ENCODE measurements at regions not wholly inside any gene's neighbourhood (a gene's known extent, or its start where the extent isn't known, plus 50 kb on each side); places are given as distances from the start of the nearest gene placed in this dataset.
"Not testable (repeated sequence)": the region's sequence is repeated elsewhere in the genome, so short reads cannot be mapped to it uniquely, and the experiment has no call there.

- TF ChIP-seq EZH2 (optimal IDR thresholded peaks at IDR 0.05; ENCODE audit: low read depth, low read length) (no peak), EZH2phosphoT487 (IDR thresholded peaks at IDR 0.05; ENCODE audit: low read length) (no peak), CTCF (IDR thresholded peaks at IDR 0.05; ENCODE audit: low read length) (no peak)
- Histone ChIP-seq H3K27ac (ENCODE audit: low read length) (no peak overlapping the region), H3K9me2 (replicated peaks; ENCODE audit: insufficient read depth, low read length) (no peaks in the 10 kb centered on the region), H4K20me1 (ENCODE audit: insufficient read depth, low read length) (no peaks in the 10 kb centered on the region), H3K27me3 (replicated peaks; ENCODE audit: insufficient read depth, low read length) (no peaks in the 10 kb centered on the region), H2AFZ (ENCODE audit: low read length) (no peak overlapping the region), H3F3A (ENCODE audit: insufficient read depth, low read length) (no peaks in the 10 kb centered on the region), H3K4me1 (ENCODE audit: low read length) (no peaks in the 10 kb centered on the region), H3K79me2 (ENCODE audit: low read length) (no peaks in the 10 kb centered on the region), H3K4me3 (ENCODE audit: low read length) (no peak overlapping the region), H3K4me2 (ENCODE audit: low read depth, low read length) (no peak overlapping the region), H3K9ac (ENCODE audit: low read length) (no peak overlapping the region), H3K9me3 (replicated peaks; ENCODE audit: insufficient read depth, low read length) (no peaks in the 10 kb centered on the region), H3K36me3 (replicated peaks; ENCODE audit: insufficient read depth, low read length) (no peaks in the 10 kb centered on the region)
- DNase-seq: no peak
Measured at GRCh38 chr4:151582098-151582497, 173.1 kb downstream of the FHIP1A start.

GRCh38 chr4:151583157-151583914 lies 174.4 kb downstream of the FHIP1A start:
- no peaks in the 10 kb centered on the region for H3K9me2 ChIP-seq (replicated peaks; ENCODE audit: insufficient read depth, low read length)
- H4K20me1 ChIP-seq (ENCODE audit: insufficient read depth, low read length): no peaks in the 10 kb centered on the region
- DNase-seq: no peak
- H3K4me3 ChIP-seq (ENCODE audit: low read length): no peak overlapping the region
- TF ChIP-seq EZH2phosphoT487 (IDR thresholded peaks at IDR 0.05; ENCODE audit: low read length) (no peak), CTCF (IDR thresholded peaks at IDR 0.05; ENCODE audit: low read length) (no peak), EZH2 (optimal IDR thresholded peaks at IDR 0.05; ENCODE audit: low read depth, low read length) (no peak)
- no peak overlapping the region for H2AFZ ChIP-seq (ENCODE audit: low read length)
- H3K9ac ChIP-seq (ENCODE audit: low read length): no peak overlapping the region
- H3K27ac ChIP-seq (ENCODE audit: low read length): no peak overlapping the region
- H3K36me3 ChIP-seq (replicated peaks; ENCODE audit: insufficient read depth, low read length): no peaks in the 10 kb centered on the region
- no peaks in the 10 kb centered on the region for H3K4me1 ChIP-seq (ENCODE audit: low read length)
- H3K79me2 ChIP-seq (ENCODE audit: low read length): no peaks in the 10 kb centered on the region
- H3K27me3 ChIP-seq (replicated peaks; ENCODE audit: insufficient read depth, low read length): no peaks in the 10 kb centered on the region
- H3K4me2 ChIP-seq (ENCODE audit: low read depth, low read length): no peak overlapping the region
- no peaks in the 10 kb centered on the region for H3F3A ChIP-seq (ENCODE audit: insufficient read depth, low read length)
- H3K9me3 ChIP-seq (replicated peaks; ENCODE audit: insufficient read depth, low read length): no peaks in the 10 kb centered on the region

- no peaks in the 10 kb centered on the region for H3K9me3 ChIP-seq (replicated peaks; ENCODE audit: insufficient read depth, low read length)
- no peak overlapping the region for H2AFZ ChIP-seq (ENCODE audit: low read length)
- no peaks in the 10 kb centered on the region for H3K4me1 ChIP-seq (ENCODE audit: low read length)
- H3K4me3 ChIP-seq (ENCODE audit: low read length): no peak overlapping the region
- no peaks in the 10 kb centered on the region for H3F3A ChIP-seq (ENCODE audit: insufficient read depth, low read length)
- H3K27me3 ChIP-seq (replicated peaks; ENCODE audit: insufficient read depth, low read length): no peaks in the 10 kb centered on the region
- H3K4me2 ChIP-seq (ENCODE audit: low read depth, low read length): no peak overlapping the region
- H4K20me1 ChIP-seq (ENCODE audit: insufficient read depth, low read length): no peaks in the 10 kb centered on the region
- no peak overlapping the region for H3K9ac ChIP-seq (ENCODE audit: low read length)
- no peak for DNase-seq
- H3K36me3 ChIP-seq (replicated peaks; ENCODE audit: insufficient read depth, low read length): no peaks in the 10 kb centered on the region
- H3K27ac ChIP-seq (ENCODE audit: low read length): no peak overlapping the region
- H3K79me2 ChIP-seq (ENCODE audit: low read length): no peaks in the 10 kb centered on the region
- H3K9me2 ChIP-seq (replicated peaks; ENCODE audit: insufficient read depth, low read length): no peaks in the 10 kb centered on the region
- no peak for TF ChIP-seq CTCF (IDR thresholded peaks at IDR 0.05; ENCODE audit: low read length)
- TF ChIP-seq EZH2 (optimal IDR thresholded peaks at IDR 0.05; ENCODE audit: low read depth, low read length): no peak
- TF ChIP-seq EZH2phosphoT487 (IDR thresholded peaks at IDR 0.05; ENCODE audit: low read length): no peak
Measured at GRCh38 chr4:151584101-151584500, 175.1 kb downstream of the FHIP1A start.

GRCh38 chr4:151595629-151596028 lies 165.2 kb downstream of the GATB start:
- not testable (repeated sequence) for H3K27ac ChIP-seq (ENCODE audit: low read length); H4K20me1 ChIP-seq (ENCODE audit: insufficient read depth, low read length); H3K9ac ChIP-seq (ENCODE audit: low read length); DNase-seq; H3K4me2 ChIP-seq (ENCODE audit: low read depth, low read length); H3K36me3 ChIP-seq (replicated peaks; ENCODE audit: insufficient read depth, low read length); H3K79me2 ChIP-seq (ENCODE audit: low read length); H3K4me3 ChIP-seq (ENCODE audit: low read length); H3K9me2 ChIP-seq (replicated peaks; ENCODE audit: insufficient read depth, low read length); H3K4me1 ChIP-seq (ENCODE audit: low read length); H3K27me3 ChIP-seq (replicated peaks; ENCODE audit: insufficient read depth, low read length); H3K9me3 ChIP-seq (replicated peaks; ENCODE audit: insufficient read depth, low read length); H3F3A ChIP-seq (ENCODE audit: insufficient read depth, low read length); H2AFZ ChIP-seq (ENCODE audit: low read length)

DNA sequence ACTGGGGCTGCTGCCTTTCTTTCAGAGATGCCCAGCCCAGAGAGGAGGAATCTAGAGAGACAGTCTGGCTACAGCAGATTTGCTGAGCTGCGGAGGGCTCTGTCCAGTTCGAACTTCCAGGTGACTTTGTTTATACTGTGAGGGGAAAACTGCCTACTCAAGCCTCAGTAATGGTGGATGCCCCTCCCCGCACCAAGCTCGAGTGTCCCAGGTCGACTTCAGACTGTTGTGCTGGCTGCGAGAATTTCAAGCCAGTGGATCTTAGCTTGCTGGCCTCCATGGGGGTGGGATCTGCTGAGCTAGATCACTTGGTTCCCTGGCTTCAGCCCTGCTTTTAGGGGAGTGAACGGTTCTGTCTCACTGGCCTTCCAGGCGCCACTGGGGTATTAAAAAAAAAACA lies 163.1 kb downstream of the GATB start:
- not testable (repeated sequence) for H2AFZ ChIP-seq (ENCODE audit: low read length); DNase-seq; H3K79me2 ChIP-seq (ENCODE audit: low read length); H3K9me2 ChIP-seq (replicated peaks; ENCODE audit: insufficient read depth, low read length); H3K36me3 ChIP-seq (replicated peaks; ENCODE audit: insufficient read depth, low read length); H3K27me3 ChIP-seq (replicated peaks; ENCODE audit: insufficient read depth, low read length); H3K9me3 ChIP-seq (replicated peaks; ENCODE audit: insufficient read depth, low read length); H3F3A ChIP-seq (ENCODE audit: insufficient read depth, low read length); H3K27ac ChIP-seq (ENCODE audit: low read length); H4K20me1 ChIP-seq (ENCODE audit: insufficient read depth, low read length); H3K4me3 ChIP-seq (ENCODE audit: low read length); H3K4me1 ChIP-seq (ENCODE audit: low read length); H3K9ac ChIP-seq (ENCODE audit: low read length); H3K4me2 ChIP-seq (ENCODE audit: low read depth, low read length)

Measured in MM.1S (cell line).